IMR-90 (cell line): ENCODE measurements at regions not wholly inside any gene's neighbourhood (a gene's known extent, or its start where the extent isn't known, plus 50 kb on each side); places are given as distances from the start of the nearest gene placed in this dataset.

ENCODE experiments used
- CEBPB ChIP-seq: IDR thresholded peaks from 2 replicates; pipeline ENCODE4 v1.6.1; 2012; ENCODE audit warnings: low read depth, low read length, improper control_type of control experiment
- MAFK ChIP-seq: IDR thresholded peaks from 2 replicates; pipeline ENCODE4 v1.6.1; 2012; ENCODE audit warnings: low read depth, low read length, improper control_type of control experiment
- MAZ ChIP-seq: IDR thresholded peaks from 2 replicates; pipeline ENCODE4 v1.6.1; 2012; ENCODE audit warnings: low read depth, mild to moderate bottlenecking, low read length, improper control_type of control experiment, moderate library complexity, borderline replicate concordance

DNA sequence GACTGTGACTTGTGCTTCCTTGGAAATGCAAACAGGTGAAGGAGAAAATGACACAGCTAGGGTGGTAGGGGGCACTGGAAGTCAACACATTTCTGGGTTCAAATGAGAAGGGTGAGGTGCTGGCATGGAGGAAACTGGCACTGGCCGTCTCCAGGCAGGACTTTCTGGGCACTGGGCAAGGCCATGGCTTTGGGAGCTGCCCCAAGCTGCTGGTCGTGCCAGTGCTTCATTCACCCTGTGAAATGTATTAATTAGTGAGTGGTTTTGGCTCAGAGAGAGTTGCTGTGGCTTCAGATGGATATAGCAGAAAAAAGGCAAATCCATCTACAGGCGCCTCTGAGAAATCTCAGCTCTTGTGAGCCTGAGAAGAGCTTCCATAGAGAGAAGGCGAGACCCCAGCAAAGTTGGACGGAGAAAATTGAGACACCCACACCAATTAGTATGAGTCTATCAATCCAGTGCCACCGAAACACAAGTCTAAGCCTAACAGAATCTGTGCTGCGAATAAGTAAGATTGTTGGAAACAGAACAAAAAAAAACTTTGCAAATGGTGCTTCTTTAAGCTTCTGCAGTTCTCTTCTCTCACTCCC, 202.1 kb upstream of the TNP1 start:
- TF ChIP-seq MAFK (no peak), CEBPB (no peak), MAZ (no peak)
